A673 (cell line): ENCODE measurements at regions not wholly inside any gene's neighbourhood (a gene's known extent, or its start where the extent isn't known, plus 50 kb on each side); places are given as distances from the start of the nearest gene placed in this dataset.

ENCODE experiments used
- BruUV-seq: library from RNA; stranded (reverse); fragments of 400-500 nt; replicated peaks from 2 replicates; lab custom pipeline; 2021; lab: Mats Ljungman, UMichigan
- CTCF ChIA-PET: fragments of 300-600 bp; sonication (Branson Sonifier 250); formaldehyde crosslinking; loops from one replicate; lab custom pipeline; 2022; ENCODE audit warnings: antibody characterized with exemption; lab: Charles Lee
- POLR2A ChIA-PET: fragments of 300-600 bp; sonication (Branson Sonifier 250); formaldehyde crosslinking; loops from one replicate; lab custom pipeline; 2022; ENCODE audit warnings: antibody characterized with exemption; ENCODE audit not compliant: low non-redundant PET; lab: Charles Lee
- DNase-seq: peaks from one replicate; pipeline ENCODE4 v3.0.0-alpha.2; 2015; ENCODE audit warnings: low spot score
- H3K27ac ChIP-seq: fragments of 200-600 bp; sonication (generic); 2 replicates; pipeline ENCODE4 v1.5.1; 2016; ENCODE audit warnings: mixed run types, low read depth, mild to moderate bottlenecking, mixed read lengths, antibody characterized with exemption, low read length; ENCODE audit not compliant: poor library complexity, severe bottlenecking
- H3K27me3 ChIP-seq: fragments of 200-600 bp; sonication (generic); replicated peaks from 2 replicates; pipeline ENCODE4 v1.6.1; 2017; ENCODE audit warnings: mixed run types, low read depth, mild to moderate bottlenecking, mixed read lengths, antibody characterized with exemption, low read length; ENCODE audit not compliant: insufficient read depth, poor library complexity
- H3K36me3 ChIP-seq: fragments of 200-600 bp; sonication (generic); 2 replicates; pipeline ENCODE4 v1.6.1; 2016; ENCODE audit warnings: mixed run types, mild to moderate bottlenecking, mixed read lengths, antibody characterized with exemption, low read length; ENCODE audit not compliant: insufficient read depth, poor library complexity, severe bottlenecking
- H3K4me1 ChIP-seq: fragments of 200-600 bp; sonication (generic); 2 replicates; pipeline ENCODE4 v1.6.1; 2017; ENCODE audit warnings: mixed run types, mild to moderate bottlenecking, mixed read lengths, antibody characterized with exemption, low read length; ENCODE audit not compliant: insufficient read depth, poor library complexity, severe bottlenecking
- H3K4me3 ChIP-seq: fragments of 200-600 bp; sonication (generic); 2 replicates; pipeline ENCODE4 v1.5.1; 2016; ENCODE audit warnings: low read depth, mixed run types, mild to moderate bottlenecking, mixed read lengths, low read length; ENCODE audit not compliant: poor library complexity, severe bottlenecking
- H3K9me3 ChIP-seq: fragments of 200-600 bp; sonication (generic); 2 replicates; pipeline ENCODE4 v1.6.1; 2016; ENCODE audit warnings: mixed run types, low read depth, mild to moderate bottlenecking, mixed read lengths, antibody characterized with exemption, low read length; ENCODE audit not compliant: poor library complexity, severe bottlenecking
- CTCF ChIP-seq: fragments of 300-800, 200-600 bp; sonication (generic); conservative IDR thresholded peaks from 2 replicates; pipeline ENCODE4 v1.5.1; 2017; ENCODE audit warnings: low read depth, mild to moderate bottlenecking, antibody characterized with exemption, low read length, moderate library complexity, mixed read lengths
- EZH2 ChIP-seq: fragments of 200-600 bp; sonication (generic); IDR thresholded peaks from 2 replicates; pipeline ENCODE4 v1.6.1; 2017; ENCODE audit warnings: borderline replicate concordance, low read depth, mild to moderate bottlenecking, mixed read lengths, antibody characterized with exemption, low read length; ENCODE audit not compliant: poor library complexity, severe bottlenecking
- intact Hi-C: fragments of 100-400 bp; cut with micrococcal nuclease; formaldehyde crosslinking; loops from one replicate; pipeline ENCODE4 v1.10.0; 2022; ENCODE audit not compliant: unreplicated experiment

GRCh38 chr7:17239046-17239445 lies 59.4 kb upstream of the AHR start:
- POLR2A ChIA-PET = no interaction called here

GRCh38 chr7:17239683-17240521 lies 58.5 kb upstream of the AHR start:
- ChIA-PET POLR2A (no interaction called here), CTCF (no interaction called here)
- Histone ChIP-seq H3K4me3 (no peak overlapping the region), H3K27ac (no peak overlapping the region), H3K27me3 (no peaks in the 10 kb centered on the region), H3K4me1 (no peaks in the 10 kb centered on the region), H3K9me3 (no peaks in the 10 kb centered on the region), H3K36me3 (no peaks in the 10 kb centered on the region)
- intact Hi-C loops = no loop called here
- BruUV-seq = no TSS peak
- DNase-seq = no peak
- no peak for TF ChIP-seq EZH2
- TF ChIP-seq CTCF = no peak

More at GRCh38 chr7:17239046-17239445, 59.4 kb upstream of the AHR start:
- BruUV-seq = no TSS peak
- intact Hi-C loops = no loop called here
- Histone ChIP-seq H3K9me3 (no peaks in the 10 kb centered on the region), H3K27me3 (no peaks in the 10 kb centered on the region), H3K27ac (no peak overlapping the region), H3K4me1 (peaks cover 7% of the 10 kb centered on the region), H3K4me3 (no peak overlapping the region), H3K36me3 (no peaks in the 10 kb centered on the region)
- DNase-seq = no peak
- TF ChIP-seq CTCF (no peak), EZH2 (no peak)
- CTCF ChIA-PET = no interaction called here

GRCh38 chr7:17242504-17242903 lies 55.9 kb upstream of the AHR start:
- TF ChIP-seq CTCF = no peak
- CTCF ChIA-PET = no interaction called here
- H3K4me1 ChIP-seq = no peaks in the 10 kb centered on the region
- BruUV-seq = no TSS peak
- no peaks in the 10 kb centered on the region for H3K36me3 ChIP-seq
- H3K9me3 ChIP-seq = no peaks in the 10 kb centered on the region
- POLR2A ChIA-PET = no interaction called here
- no peak overlapping the region for H3K4me3 ChIP-seq
- H3K27ac ChIP-seq = no peak overlapping the region
- DNase-seq = no peak
- H3K27me3 ChIP-seq = no peaks in the 10 kb centered on the region
- intact Hi-C loops = no loop called here
